HG03175 (cell line): ENCODE measurements at regions not wholly inside any gene's neighbourhood (a gene's known extent, or its start where the extent isn't known, plus 50 kb on each side); places are given as distances from the start of the nearest gene placed in this dataset.

Experiments used
- ATAC-seq: cut with Tn5 transposase; IDR thresholded peaks from one replicate; pipeline ENCODE4 v1.9.1; 2021; ENCODE audit warnings: mild to moderate bottlenecking, moderate library complexity; ENCODE audit not compliant: unreplicated experiment

DNA sequence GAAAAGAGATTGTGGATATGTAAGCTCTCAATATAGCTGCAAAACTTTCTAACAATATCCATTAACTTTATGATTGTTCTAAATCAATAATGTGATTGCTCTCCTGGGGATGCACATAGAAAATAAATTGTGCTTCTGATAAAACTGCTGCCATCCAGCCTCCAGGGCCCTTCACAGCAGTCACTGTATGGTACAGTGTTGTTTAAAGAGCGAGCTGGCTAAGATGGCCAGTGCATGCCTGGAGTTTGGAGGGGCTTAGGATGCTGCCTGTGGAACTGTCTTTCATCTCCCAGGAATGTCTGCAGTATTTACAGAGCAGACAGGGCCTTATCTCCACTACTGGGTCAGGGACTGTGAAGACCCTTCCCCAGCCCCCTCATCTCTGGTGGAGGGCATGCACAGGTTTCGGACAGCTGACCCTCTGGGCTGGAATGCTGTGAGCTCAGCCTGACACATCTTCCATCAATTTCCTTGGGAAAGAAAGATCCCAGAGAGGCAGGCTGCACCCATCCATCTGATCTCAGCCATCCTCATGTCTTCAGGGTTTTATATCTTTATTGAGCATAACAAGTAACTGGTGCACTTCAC is 137.0 kb downstream of the PLPP3 start:
- ATAC-seq, result no peak

GRCh38 chr1:56441601-56442000 is 137.8 kb downstream of the PLPP3 start:
- no peak for ATAC-seq

GRCh38 chr1:56439610-56440264 is 139.6 kb downstream of the PLPP3 start:
- no peak for ATAC-seq

GRCh38 chr1:56438901-56439551 is 140.3 kb downstream of the PLPP3 start:
- ATAC-seq, result no peak

DNA sequence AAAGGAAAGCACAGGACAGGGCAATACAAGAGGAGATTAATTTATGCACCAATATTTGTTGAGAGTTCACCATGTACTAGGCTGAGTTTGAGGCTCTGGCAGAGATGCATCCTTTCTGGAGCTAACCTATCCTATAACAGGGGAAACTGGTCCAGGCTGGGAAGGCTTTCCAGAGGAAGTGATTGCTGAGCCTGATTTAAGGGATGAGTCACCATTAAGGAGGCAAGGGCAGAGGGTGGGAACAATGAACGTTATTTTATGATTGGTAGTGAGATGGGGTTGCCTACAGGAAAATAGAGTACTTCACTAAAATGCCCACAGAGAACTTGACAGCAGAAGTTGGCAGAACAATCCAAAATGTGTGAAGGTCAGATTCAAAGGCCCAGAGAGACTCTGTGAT is 141.4 kb downstream of the PLPP3 start:
- no peak for ATAC-seq

GRCh38 chr1:56436912-56437417 is 142.4 kb downstream of the PLPP3 start:
- no peak for ATAC-seq

DNA sequence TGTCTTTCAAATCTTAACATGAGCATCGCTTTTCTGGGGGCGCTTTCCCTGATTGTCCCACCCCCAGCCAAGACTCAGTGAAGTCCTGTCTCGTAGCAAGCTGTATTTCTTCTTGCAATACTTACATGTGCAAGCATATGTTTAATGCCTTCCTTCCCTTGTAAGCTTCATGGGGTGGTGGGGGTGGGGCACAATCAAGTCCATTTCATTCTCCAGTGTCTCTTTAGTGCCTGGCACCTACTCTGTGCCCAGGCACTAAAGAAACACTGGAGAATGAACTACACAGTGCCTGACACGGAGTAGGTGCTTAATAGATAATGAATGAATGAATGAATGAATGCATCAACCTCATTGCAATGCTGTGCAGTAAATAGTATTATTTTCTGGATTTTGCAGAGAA is 143.1 kb downstream of the PLPP3 start:
- no peak for ATAC-seq

DNA sequence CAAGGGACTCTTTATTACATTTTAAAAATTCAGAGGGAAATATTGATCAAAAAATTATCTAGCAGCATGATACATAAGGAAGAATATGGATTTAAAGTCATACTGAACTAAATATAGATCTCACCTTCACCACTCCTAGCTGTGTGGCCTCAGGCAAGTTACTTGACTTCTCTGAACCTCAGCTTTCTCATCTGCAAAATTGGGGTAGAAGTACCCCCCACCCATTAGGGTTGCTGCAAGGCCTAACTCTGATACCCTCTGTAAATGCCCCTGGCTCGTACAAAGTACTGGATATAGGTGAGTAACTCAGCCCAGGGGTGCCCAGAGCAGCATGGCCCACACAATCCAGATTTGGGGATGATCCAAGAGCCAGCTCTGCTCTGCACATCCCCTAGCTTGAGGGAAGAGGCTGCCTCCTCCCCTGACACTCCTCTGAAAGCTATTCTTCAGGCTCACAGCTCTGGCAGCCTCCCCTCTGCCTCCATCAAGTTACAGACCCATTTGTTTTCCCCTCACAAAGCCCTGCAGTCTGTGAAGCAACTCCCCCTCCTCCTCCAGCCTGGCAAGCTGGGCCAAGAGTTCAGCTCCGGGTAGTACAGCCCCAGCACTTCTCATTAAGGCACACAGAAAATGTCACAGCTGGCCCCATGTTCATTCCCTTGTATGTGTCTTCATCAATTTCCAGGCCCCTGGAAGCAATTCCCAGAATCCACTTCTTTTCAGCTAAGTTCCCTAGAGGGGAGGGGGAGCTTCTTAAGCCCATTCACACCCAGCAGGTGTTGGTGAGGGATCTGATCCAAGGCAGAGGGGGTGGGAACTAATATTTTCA is 143.7 kb downstream of the PLPP3 start:
- no peak for ATAC-seq

- no peak for ATAC-seq
Observed at GRCh38 chr1:56434740-56435139, 144.6 kb downstream of the PLPP3 start.

GRCh38 chr1:56434025-56434424 is 145.3 kb downstream of the PLPP3 start:
- no peak for ATAC-seq

GRCh38 chr1:56433056-56433577 is 146.2 kb downstream of the PLPP3 start:
- ATAC-seq, result no peak

DNA sequence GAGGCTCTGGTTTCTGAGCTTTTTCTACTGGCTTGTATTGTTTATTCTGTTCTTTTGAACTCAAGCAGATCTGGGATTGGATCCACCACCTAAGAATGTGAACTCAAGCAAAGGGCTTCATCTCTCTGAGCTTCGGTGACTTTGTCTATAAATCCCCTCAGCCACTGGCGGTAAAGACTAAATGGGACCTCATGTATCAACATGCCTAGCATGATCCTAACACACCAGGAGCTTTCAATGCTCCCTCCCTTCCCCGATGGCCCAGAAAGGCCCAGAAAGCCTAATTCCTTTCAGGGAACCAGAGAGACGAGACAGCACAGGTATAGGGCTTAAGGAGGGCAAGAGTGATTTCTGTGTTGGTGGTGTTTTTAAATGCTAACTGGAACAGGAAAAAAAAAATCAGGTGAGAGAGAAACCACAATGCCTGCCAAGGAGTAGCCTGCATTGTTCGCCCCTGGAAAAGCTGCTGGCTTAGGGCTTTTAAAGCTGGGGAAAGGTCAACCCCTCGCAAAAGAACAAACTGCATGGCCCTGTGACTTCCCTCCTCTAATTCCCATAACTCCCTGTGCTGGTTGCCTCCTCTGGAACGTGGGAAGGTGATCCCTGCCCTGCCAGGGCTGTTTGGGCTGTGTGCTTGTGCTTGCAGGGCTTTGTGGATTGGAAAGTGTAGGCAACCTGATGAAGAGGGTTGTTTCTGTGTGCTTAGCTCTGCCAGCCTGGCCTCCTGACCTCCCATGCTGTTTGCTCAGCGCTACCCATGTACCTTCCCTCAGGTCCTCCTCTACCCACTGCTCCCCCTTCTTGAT is 147.0 kb downstream of the PLPP3 start:
- ATAC-seq, result no peak

DNA sequence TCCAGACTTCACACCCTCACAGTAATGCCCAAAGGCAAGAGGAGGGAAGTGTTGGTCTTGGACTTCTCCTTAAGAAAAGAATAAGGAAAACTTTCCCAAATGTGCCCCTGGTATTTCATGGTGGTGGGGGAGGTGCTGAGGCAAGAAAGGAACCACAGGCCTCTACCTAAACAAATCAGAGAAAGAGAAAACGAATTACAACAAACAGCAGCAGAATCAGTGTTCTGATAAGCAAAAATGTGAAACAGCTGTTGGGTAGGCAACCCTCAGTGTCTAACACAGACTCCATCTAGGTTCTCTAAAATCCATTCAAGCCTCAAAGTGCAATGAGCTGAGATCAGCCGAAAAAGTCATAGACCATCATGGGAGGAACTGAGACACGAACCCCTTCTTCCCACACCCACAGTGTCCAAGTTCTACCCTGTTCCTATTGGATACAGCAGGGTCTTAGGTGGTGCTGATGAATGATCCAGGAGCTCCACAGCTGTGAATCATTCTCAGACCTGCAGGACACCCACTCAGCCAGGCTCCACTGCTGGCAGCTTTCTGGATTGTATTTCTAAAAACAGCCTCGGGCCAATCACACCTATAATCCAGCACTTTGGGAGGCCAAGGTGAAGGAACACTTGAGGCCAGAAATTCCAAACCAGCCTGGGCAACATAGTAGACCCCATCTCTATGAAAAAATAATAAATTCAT is 149.1 kb downstream of the PLPP3 start:
- ATAC-seq, result no peak

GRCh38 chr1:56429288-56429687 is 150.1 kb downstream of the PLPP3 start:
- ATAC-seq, result no peak

- ATAC-seq, result no peak
Observed at GRCh38 chr1:56426587-56427381, 152.6 kb downstream of the PLPP3 start.

DNA sequence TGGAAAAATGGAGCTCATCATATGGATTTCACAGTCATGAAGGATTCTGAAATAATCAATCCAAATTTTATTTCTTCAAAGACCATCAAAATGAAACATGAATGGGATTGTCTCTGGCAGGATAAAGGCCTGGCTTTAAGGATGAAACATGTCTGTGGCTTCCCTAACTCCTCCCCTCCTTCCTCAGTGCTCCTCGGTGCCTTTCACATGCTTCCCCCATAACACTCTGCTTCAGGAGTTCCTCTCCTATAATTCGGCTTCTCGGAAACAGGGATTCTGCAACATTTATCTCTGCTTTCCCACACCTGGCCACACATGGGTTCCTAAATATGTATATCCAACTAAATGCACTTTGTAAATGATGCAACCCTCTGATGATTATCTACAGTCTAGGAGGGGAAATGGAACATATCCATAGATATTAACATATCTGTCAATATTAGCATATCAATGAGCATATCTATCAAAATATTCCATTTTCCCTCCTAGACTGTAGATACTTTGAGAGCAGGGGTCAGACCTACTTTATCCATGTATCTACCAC is 153.8 kb downstream of the PLPP3 start:
- no peak for ATAC-seq

DNA sequence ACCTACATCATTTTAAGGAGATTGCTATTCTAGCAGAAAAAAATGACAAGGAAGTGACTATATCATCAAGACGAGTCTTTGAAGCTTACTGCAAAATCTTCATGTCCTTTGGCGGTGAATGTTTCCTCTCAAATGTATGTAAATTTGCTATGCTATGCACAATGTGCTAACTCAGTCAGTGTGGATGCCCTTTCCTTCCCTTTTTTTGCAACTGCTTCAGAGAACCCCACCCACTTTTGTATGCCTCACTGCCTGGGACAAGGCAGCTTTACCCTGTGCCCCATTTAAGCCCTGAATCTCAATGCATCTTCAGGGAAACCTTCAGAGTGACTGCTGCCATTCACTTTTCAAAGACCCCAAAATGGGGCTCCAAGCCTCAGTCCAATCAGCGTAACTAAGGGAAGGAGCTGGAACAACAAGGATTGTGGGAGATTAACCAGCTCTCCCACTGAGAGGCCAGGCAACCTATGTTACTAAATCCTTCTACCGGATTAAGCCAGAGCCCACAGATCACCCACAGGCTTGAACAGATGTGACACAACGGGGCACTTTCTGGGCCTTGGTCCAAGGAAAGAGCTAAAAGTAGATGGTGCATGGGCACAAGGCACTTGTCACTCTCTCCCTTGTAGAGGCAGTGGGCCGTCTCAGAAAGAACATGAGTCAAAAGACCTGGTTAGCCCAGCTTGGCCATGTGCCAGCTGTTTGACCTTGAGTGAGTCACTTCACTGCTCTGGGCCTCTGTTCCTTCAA is 154.4 kb downstream of the PLPP3 start:
- no peak for ATAC-seq

GRCh38 chr1:56423716-56424115 is 155.6 kb downstream of the PLPP3 start:
- ATAC-seq, result no peak
